GM23338 (cell line): ENCODE measurements at regions not wholly inside any gene's neighbourhood (a gene's known extent, or its start where the extent isn't known, plus 50 kb on each side); places are given as distances from the start of the nearest gene placed in this dataset.

Source experiments
- ATAC-seq: fragments of 200-7000 bp; cut with Tn5 transposase; 3 replicates; pipeline ENCODE4 v1.9.1; 2020
- DNase-seq: peaks from one replicate; pipeline ENCODE4 v3.0.0-alpha.2; 2015; ENCODE audit warnings: low spot score
- H2AFZ ChIP-seq: fragments of 200-600 bp; sonication (generic); 2 replicates; pipeline ENCODE4 v1.8.0; 2016; ENCODE audit warnings: antibody characterized with exemption, mild to moderate bottlenecking, moderate library complexity
- H3F3A ChIP-seq: fragments of 200-600 bp; sonication (generic); replicated peaks from 2 replicates; pipeline ENCODE4 v1.8.0; 2017; ENCODE audit warnings: antibody characterized with exemption, mixed run types, low read depth
- H3K27ac ChIP-seq: fragments of 200-600 bp; sonication (generic); 2 replicates; pipeline ENCODE4 v1.6.1; 2016; ENCODE audit warnings: low read depth
- H3K27me3 ChIP-seq: fragments of 200-600 bp; sonication (generic); 2 replicates; pipeline ENCODE4 v1.8.0; 2016; ENCODE audit warnings: mild to moderate bottlenecking, mixed run types, moderate library complexity; ENCODE audit not compliant: insufficient read depth
- H3K36me3 ChIP-seq: fragments of 200-600 bp; sonication (generic); 2 replicates; pipeline ENCODE4 v1.8.0; 2016; ENCODE audit warnings: mild to moderate bottlenecking; ENCODE audit not compliant: insufficient read depth
- H3K4me1 ChIP-seq: fragments of 200-600 bp; sonication (generic); 2 replicates; pipeline ENCODE4 v1.8.0; 2016; ENCODE audit warnings: mild to moderate bottlenecking, moderate library complexity; ENCODE audit not compliant: insufficient read depth
- H3K4me2 ChIP-seq: fragments of 200-600 bp; sonication (generic); 2 replicates; pipeline ENCODE4 v1.7.1; 2017; ENCODE audit warnings: mixed run types
- H3K4me3 ChIP-seq: fragments of 200-600 bp; sonication (generic); 2 replicates; pipeline ENCODE4 v1.6.1; 2016; ENCODE audit warnings: mixed run types
- H3K79me2 ChIP-seq: fragments of 200-600 bp; sonication (generic); replicated peaks from 2 replicates; pipeline ENCODE4 v1.8.0; 2017; ENCODE audit warnings: mild to moderate bottlenecking; ENCODE audit not compliant: insufficient read depth
- H3K9me2 ChIP-seq: fragments of 200-600 bp; sonication (generic); 2 replicates; pipeline ENCODE4 v1.8.0; 2017; ENCODE audit not compliant: insufficient read depth
- H4K20me1 ChIP-seq: fragments of 200-600 bp; sonication (generic); replicated peaks from 2 replicates; pipeline ENCODE4 v1.8.0; 2017; ENCODE audit warnings: mild to moderate bottlenecking; ENCODE audit not compliant: insufficient read depth
- H3K27ac Mint-ChIP-seq: 2 replicates; pipeline ENCODE4 v1.8.0; 2020; ENCODE audit warnings: inconsistent platforms, mild to moderate bottlenecking, moderate library complexity, mixed read lengths
- H3K27me3 Mint-ChIP-seq: 3 replicates; pipeline ENCODE4 v1.8.0; 2022; ENCODE audit warnings: low read depth, mild to moderate bottlenecking, moderate library complexity, mixed read lengths, inconsistent platforms; ENCODE audit not compliant: insufficient read depth, poor library complexity
- H3K36me3 Mint-ChIP-seq: 3 replicates; pipeline ENCODE4 v1.8.0; 2021; ENCODE audit warnings: low read depth, mild to moderate bottlenecking, inconsistent platforms, moderate library complexity, mixed read lengths
- H3K4me1 Mint-ChIP-seq: 3 replicates; pipeline ENCODE4 v1.8.0; 2020; ENCODE audit warnings: mild to moderate bottlenecking, inconsistent platforms, mixed read lengths
- H3K4me3 Mint-ChIP-seq: 3 replicates; pipeline ENCODE4 v1.8.0; 2021; ENCODE audit warnings: moderate library complexity, mild to moderate bottlenecking, inconsistent platforms, mixed read lengths
- H3K9me3 Mint-ChIP-seq: 3 replicates; pipeline ENCODE4 v1.8.0; 2020; ENCODE audit warnings: moderate library complexity, mild to moderate bottlenecking, inconsistent platforms, mixed read lengths
- CTCF ChIP-seq, 2 experiments: fragments of 200-600 bp in 1 of 2; sonication (generic) in 1 of 2; conservative IDR thresholded peaks; 2 replicates each; pipeline versions ENCODE4 v1.5.1 to v1.6.1; 2016 to 2017; ENCODE audit warnings: antibody characterized with exemption in 2 of 2, low read depth in 2 of 2, mild to moderate bottlenecking in 2 of 2, moderate library complexity in 1 of 2
- ETS1 ChIP-seq: IDR thresholded peaks from 2 replicates; pipeline ENCODE4 v1.6.1; 2016; ENCODE audit warnings: antibody characterized with exemption
- EZH2phosphoT487 ChIP-seq: fragments of 200-600 bp; sonication (generic); IDR thresholded peaks from one replicate; pipeline ENCODE4 v1.8.1; 2018; ENCODE audit warnings: antibody characterized with exemption; ENCODE audit not compliant: unreplicated experiment
- JUNB ChIP-seq: IDR thresholded peaks from one replicate; pipeline ENCODE4 v1.6.1; 2016; ENCODE audit warnings: antibody characterized with exemption; ENCODE audit not compliant: unreplicated experiment
- POLR2AphosphoS5 ChIP-seq: IDR thresholded peaks from 2 replicates; pipeline ENCODE4 v1.6.1; 2016; ENCODE audit warnings: antibody characterized with exemption, low read depth
- REST ChIP-seq: IDR thresholded peaks from one replicate; pipeline ENCODE4 v1.6.1; 2018; ENCODE audit warnings: antibody characterized with exemption; ENCODE audit not compliant: unreplicated experiment
- STAT1 ChIP-seq: IDR thresholded peaks from one replicate; pipeline ENCODE4 v1.6.1; 2016; ENCODE audit warnings: antibody characterized with exemption; ENCODE audit not compliant: unreplicated experiment
- ZNF331 ChIP-seq: fragments of 250-450 bp; sonication (Bioruptor Pico); IDR thresholded peaks from 2 replicates; pipeline ENCODE4 v1.5.0; 2020; ENCODE audit warnings: low read depth, mild to moderate bottlenecking, moderate library complexity

- TF ChIP-seq REST (no peak), ZNF331 (CRISPR knock-in tag) (no peak), EZH2phosphoT487 (no peak), CTCF (conservative IDR thresholded peaks at IDR 0.05; ENCODE audit: low read depth in 2 of 2) (no peak), STAT1 (no peak), ETS1 (no peak), POLR2AphosphoS5 (no peak), JUNB (no peak)
Measured at GRCh38 chr9:79000230-79001002, 571.3 kb upstream of the TLE4 start (continued).

- Histone ChIP-seq H3K36me3 (no peaks in the 10 kb centered on the region), H3K4me1 (peaks cover 10% of the 10 kb centered on the region), H4K20me1 (no peaks in the 10 kb centered on the region), H3F3A (no peaks in the 10 kb centered on the region), H3K27ac (no peak overlapping the region), H3K4me2 (no peak overlapping the region), H3K79me2 (no peaks in the 10 kb centered on the region), H2AFZ (no peak overlapping the region), H3K4me3 (no peak overlapping the region), H3K27me3 (no peaks in the 10 kb centered on the region), H3K9me2 (no peaks in the 10 kb centered on the region; the same call in 1 of the 2 replicates)
- peaks cover 12% of the 10 kb centered on the region; the same call in 2 of the 3 replicates for H3K4me1 Mint-ChIP-seq
- no peaks in the 10 kb centered on the region for H3K36me3 Mint-ChIP-seq
- ATAC-seq (no peak), DNase-seq (no peak)
- H3K9me3 Mint-ChIP-seq, result no peaks in the 10 kb centered on the region
- no peak for TF ChIP-seq ZNF331 (CRISPR knock-in tag)
- no peak for TF ChIP-seq EZH2phosphoT487
- no peak overlapping the region; the same call in 1 of the 2 replicates for H3K27ac Mint-ChIP-seq
- H3K4me3 Mint-ChIP-seq, result no peak overlapping the region
- H3K27me3 Mint-ChIP-seq, result no peaks in the 10 kb centered on the region
Measured at GRCh38 chr9:79001012-79001411, 570.8 kb upstream of the TLE4 start.
